H1 (cell line): ENCODE measurements at regions not wholly inside any gene's neighbourhood (a gene's known extent, or its start where the extent isn't known, plus 50 kb on each side); places are given as distances from the start of the nearest gene placed in this dataset.

Experiments used
- CEBPB ChIP-seq: IDR thresholded peaks from 2 replicates; pipeline ENCODE4 v1.6.1; 2012; ENCODE audit warnings: low read depth, low read length
- POLR2A ChIP-seq, 2 experiments: IDR thresholded peaks; 1 replicate in 1 of 2; 2 replicates in 1 of 2; pipeline ENCODE4 v1.6.1; 2011; ENCODE audit warnings: low read depth in 2 of 2, low read length in 2 of 2, mild to moderate bottlenecking in 2 of 2; ENCODE audit errors: control extremely low read depth in 1 of 2
- RFX5 ChIP-seq: IDR thresholded peaks from 2 replicates; pipeline ENCODE4 v1.6.1; 2011; ENCODE audit warnings: low read depth, low read length, improper control_type of control experiment, borderline replicate concordance
- RXRA ChIP-seq: IDR thresholded peaks from 2 replicates; pipeline ENCODE4 v1.6.1; 2011; ENCODE audit warnings: low read depth, mild to moderate bottlenecking, low read length, moderate library complexity; ENCODE audit not compliant: insufficient read depth
- SIN3A ChIP-seq, 2 experiments: IDR thresholded peaks in 1 of 2; conservative IDR thresholded peaks in 1 of 2; 2 replicates each; pipeline ENCODE4 v1.6.1; 2011 to 2012; ENCODE audit warnings: low read length in 2 of 2, improper control_type of control experiment in 1 of 2, low read depth in 1 of 2, mild to moderate bottlenecking in 1 of 2
- YY1 ChIP-seq: IDR thresholded peaks from 2 replicates; pipeline ENCODE4 v1.6.1; 2011; ENCODE audit warnings: low read depth, mild to moderate bottlenecking, low read length
- TF ChIP-seq, protein P1 (sequence below), 3 experiments: IDR thresholded peaks; 1 replicate in 2 of 3; 2 replicates in 1 of 3; pipeline versions ENCODE4 v1.5.1 to v1.6.1; 2011; ENCODE audit warnings: low read length in 3 of 3, mild to moderate bottlenecking in 3 of 3, inconsistent platforms in 2 of 3, low read depth in 1 of 3, moderate library complexity in 1 of 3; ENCODE audit not compliant: insufficient read depth in 1 of 3; ENCODE audit errors: control extremely low read depth in 1 of 3
- TF ChIP-seq, protein P2 (sequence below): IDR thresholded peaks from 2 replicates; pipeline ENCODE4 v1.6.1; 2012; ENCODE audit warnings: low read length, inconsistent platforms

DNA sequence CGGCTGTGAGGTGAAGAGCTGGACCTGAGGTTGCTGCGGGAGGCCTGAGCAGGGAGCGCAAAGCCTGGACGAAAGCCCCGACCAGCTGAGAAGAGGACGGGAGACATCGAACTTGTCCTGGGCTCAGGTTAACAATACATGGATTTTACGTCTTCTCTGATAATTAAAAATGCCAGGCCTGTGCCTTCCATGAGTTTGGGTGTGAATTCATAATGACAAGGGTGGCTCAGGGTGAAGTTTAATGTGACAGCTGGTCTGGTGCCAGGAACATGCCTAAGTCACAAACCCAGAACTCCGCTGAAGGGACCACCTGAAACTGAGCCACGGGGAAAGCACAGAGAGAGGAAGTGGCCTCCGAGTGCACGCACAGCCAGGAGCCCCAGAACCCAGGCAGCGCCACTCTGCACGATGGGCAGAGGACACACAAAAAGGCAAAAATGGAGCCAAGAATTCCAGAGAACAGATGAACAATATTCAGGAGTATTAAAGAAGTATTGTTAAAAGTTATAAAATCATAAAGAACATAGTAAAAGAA, 150.1 kb upstream of the RPS6KA2 start:
- TF ChIP-seq POLR2A (IDR thresholded peaks at IDR 0.05; ENCODE audit: control extremely low read depth in 1 of 2, low read depth in 2 of 2, low read length in 2 of 2) (no peak), SIN3A (conservative IDR thresholded peaks at IDR 0.05 in 1 of 2, IDR thresholded peaks at IDR 0.05 in 1 of 2; ENCODE audit: low read depth in 1 of 2, low read length in 2 of 2) (no peak), RXRA (no peak), YY1 (no peak), CEBPB (no peak), RFX5 (no peak)
- TF ChIP-seq, protein P1, sequence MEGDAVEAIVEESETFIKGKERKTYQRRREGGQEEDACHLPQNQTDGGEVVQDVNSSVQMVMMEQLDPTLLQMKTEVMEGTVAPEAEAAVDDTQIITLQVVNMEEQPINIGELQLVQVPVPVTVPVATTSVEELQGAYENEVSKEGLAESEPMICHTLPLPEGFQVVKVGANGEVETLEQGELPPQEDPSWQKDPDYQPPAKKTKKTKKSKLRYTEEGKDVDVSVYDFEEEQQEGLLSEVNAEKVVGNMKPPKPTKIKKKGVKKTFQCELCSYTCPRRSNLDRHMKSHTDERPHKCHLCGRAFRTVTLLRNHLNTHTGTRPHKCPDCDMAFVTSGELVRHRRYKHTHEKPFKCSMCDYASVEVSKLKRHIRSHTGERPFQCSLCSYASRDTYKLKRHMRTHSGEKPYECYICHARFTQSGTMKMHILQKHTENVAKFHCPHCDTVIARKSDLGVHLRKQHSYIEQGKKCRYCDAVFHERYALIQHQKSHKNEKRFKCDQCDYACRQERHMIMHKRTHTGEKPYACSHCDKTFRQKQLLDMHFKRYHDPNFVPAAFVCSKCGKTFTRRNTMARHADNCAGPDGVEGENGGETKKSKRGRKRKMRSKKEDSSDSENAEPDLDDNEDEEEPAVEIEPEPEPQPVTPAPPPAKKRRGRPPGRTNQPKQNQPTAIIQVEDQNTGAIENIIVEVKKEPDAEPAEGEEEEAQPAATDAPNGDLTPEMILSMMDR (IDR thresholded peaks at IDR 0.05; ENCODE audit: control extremely low read depth in 1 of 3, insufficient read depth in 1 of 3, low read depth in 1 of 3, low read length in 3 of 3) = no peak
- TF ChIP-seq, protein P2, sequence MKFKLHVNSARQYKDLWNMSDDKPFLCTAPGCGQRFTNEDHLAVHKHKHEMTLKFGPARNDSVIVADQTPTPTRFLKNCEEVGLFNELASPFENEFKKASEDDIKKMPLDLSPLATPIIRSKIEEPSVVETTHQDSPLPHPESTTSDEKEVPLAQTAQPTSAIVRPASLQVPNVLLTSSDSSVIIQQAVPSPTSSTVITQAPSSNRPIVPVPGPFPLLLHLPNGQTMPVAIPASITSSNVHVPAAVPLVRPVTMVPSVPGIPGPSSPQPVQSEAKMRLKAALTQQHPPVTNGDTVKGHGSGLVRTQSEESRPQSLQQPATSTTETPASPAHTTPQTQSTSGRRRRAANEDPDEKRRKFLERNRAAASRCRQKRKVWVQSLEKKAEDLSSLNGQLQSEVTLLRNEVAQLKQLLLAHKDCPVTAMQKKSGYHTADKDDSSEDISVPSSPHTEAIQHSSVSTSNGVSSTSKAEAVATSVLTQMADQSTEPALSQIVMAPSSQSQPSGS = no peak
